ENCODE measurements at regions not wholly inside any gene's neighbourhood (a gene's known extent, or its start where the extent isn't known, plus 50 kb on each side); places are given as distances from the start of the nearest gene placed in this dataset.

GRCh38 chr14:46087604-46088003 is 564.0 kb downstream of the RPL10L start:
- TF ChIP-seq POLR2A (IDR thresholded peaks at IDR 0.05; ENCODE audit: low read length) (no peak), GATA1 (IDR thresholded peaks at IDR 0.05; ENCODE audit: low read depth, low read length) (no peak)

Data from erythroblast (primary cell).